A673 (cell line): ENCODE measurements at regions not wholly inside any gene's neighbourhood (a gene's known extent, or its start where the extent isn't known, plus 50 kb on each side); places are given as distances from the start of the nearest gene placed in this dataset.

Source experiments
- BruUV-seq: library from RNA; stranded (reverse); fragments of 400-500 nt; replicated peaks from 2 replicates; lab custom pipeline; 2021; lab: Mats Ljungman, UMichigan
- CTCF ChIA-PET: fragments of 300-600 bp; sonication (Branson Sonifier 250); formaldehyde crosslinking; loops from one replicate; lab custom pipeline; 2022; ENCODE audit warnings: antibody characterized with exemption; lab: Charles Lee
- POLR2A ChIA-PET: fragments of 300-600 bp; sonication (Branson Sonifier 250); formaldehyde crosslinking; loops from one replicate; lab custom pipeline; 2022; ENCODE audit warnings: antibody characterized with exemption; ENCODE audit not compliant: low non-redundant PET; lab: Charles Lee
- DNase-seq: peaks from one replicate; pipeline ENCODE4 v3.0.0-alpha.2; 2015; ENCODE audit warnings: low spot score
- H3K27ac ChIP-seq: fragments of 200-600 bp; sonication (generic); 2 replicates; pipeline ENCODE4 v1.5.1; 2016; ENCODE audit warnings: mixed run types, low read depth, mild to moderate bottlenecking, mixed read lengths, antibody characterized with exemption, low read length; ENCODE audit not compliant: poor library complexity, severe bottlenecking
- H3K27me3 ChIP-seq: fragments of 200-600 bp; sonication (generic); replicated peaks from 2 replicates; pipeline ENCODE4 v1.6.1; 2017; ENCODE audit warnings: mixed run types, low read depth, mild to moderate bottlenecking, mixed read lengths, antibody characterized with exemption, low read length; ENCODE audit not compliant: insufficient read depth, poor library complexity
- H3K36me3 ChIP-seq: fragments of 200-600 bp; sonication (generic); 2 replicates; pipeline ENCODE4 v1.6.1; 2016; ENCODE audit warnings: mixed run types, mild to moderate bottlenecking, mixed read lengths, antibody characterized with exemption, low read length; ENCODE audit not compliant: insufficient read depth, poor library complexity, severe bottlenecking
- H3K4me1 ChIP-seq: fragments of 200-600 bp; sonication (generic); 2 replicates; pipeline ENCODE4 v1.6.1; 2017; ENCODE audit warnings: mixed run types, mild to moderate bottlenecking, mixed read lengths, antibody characterized with exemption, low read length; ENCODE audit not compliant: insufficient read depth, poor library complexity, severe bottlenecking
- H3K4me3 ChIP-seq: fragments of 200-600 bp; sonication (generic); 2 replicates; pipeline ENCODE4 v1.5.1; 2016; ENCODE audit warnings: low read depth, mixed run types, mild to moderate bottlenecking, mixed read lengths, low read length; ENCODE audit not compliant: poor library complexity, severe bottlenecking
- H3K9me3 ChIP-seq: fragments of 200-600 bp; sonication (generic); 2 replicates; pipeline ENCODE4 v1.6.1; 2016; ENCODE audit warnings: mixed run types, low read depth, mild to moderate bottlenecking, mixed read lengths, antibody characterized with exemption, low read length; ENCODE audit not compliant: poor library complexity, severe bottlenecking
- CTCF ChIP-seq: fragments of 300-800, 200-600 bp; sonication (generic); conservative IDR thresholded peaks from 2 replicates; pipeline ENCODE4 v1.5.1; 2017; ENCODE audit warnings: low read depth, mild to moderate bottlenecking, antibody characterized with exemption, low read length, moderate library complexity, mixed read lengths
- EZH2 ChIP-seq: fragments of 200-600 bp; sonication (generic); IDR thresholded peaks from 2 replicates; pipeline ENCODE4 v1.6.1; 2017; ENCODE audit warnings: borderline replicate concordance, low read depth, mild to moderate bottlenecking, mixed read lengths, antibody characterized with exemption, low read length; ENCODE audit not compliant: poor library complexity, severe bottlenecking
- intact Hi-C: fragments of 100-400 bp; cut with micrococcal nuclease; formaldehyde crosslinking; loops from one replicate; pipeline ENCODE4 v1.10.0; 2022; ENCODE audit not compliant: unreplicated experiment

GRCh38 chr5:89105836-89106235 lies 222.9 kb upstream of the MEF2C start:
- H3K4me3 ChIP-seq, result no peak overlapping the region
- intact Hi-C loops, result no loop called here
- no peaks in the 10 kb centered on the region for H3K36me3 ChIP-seq
- BruUV-seq, result no TSS peak
- no peaks in the 10 kb centered on the region for H3K4me1 ChIP-seq
- H3K27ac ChIP-seq, result no peak overlapping the region
- no peaks in the 10 kb centered on the region for H3K27me3 ChIP-seq
- no peaks in the 10 kb centered on the region for H3K9me3 ChIP-seq
- DNase-seq, result no peak
- TF ChIP-seq EZH2 (no peak), CTCF (no peak)
- CTCF ChIA-PET, result no interaction called here
- POLR2A ChIA-PET, result no interaction called here

- intact Hi-C loops, result no loop called here
- no peaks in the 10 kb centered on the region for H3K9me3 ChIP-seq
- H3K27me3 ChIP-seq, result no peaks in the 10 kb centered on the region
- no TSS peak for BruUV-seq
- H3K4me1 ChIP-seq, result no peaks in the 10 kb centered on the region
- H3K4me3 ChIP-seq, result no peak overlapping the region
- no peaks in the 10 kb centered on the region for H3K36me3 ChIP-seq
- ChIA-PET POLR2A (no interaction called here), CTCF (interaction anchor here (0.6 kb wide), 1 partner anchor 9 kb away, joined by 3 read pairs; no protein-coding TSS in a partner anchor)
- no peak for DNase-seq
- TF ChIP-seq CTCF (no peak), EZH2 (no peak)
- no peak overlapping the region for H3K27ac ChIP-seq
Measured at GRCh38 chr5:89105171-89105695, 222.2 kb upstream of the MEF2C start.

GRCh38 chr5:89098199-89098756 lies 215.3 kb upstream of the MEF2C start:
- BruUV-seq, result no TSS peak
- Histone ChIP-seq H3K36me3 (no peaks in the 10 kb centered on the region), H3K4me3 (no peak overlapping the region), H3K27ac (no peak overlapping the region), H3K9me3 (no peaks in the 10 kb centered on the region), H3K27me3 (no peaks in the 10 kb centered on the region), H3K4me1 (no peaks in the 10 kb centered on the region)
- intact Hi-C loops, result no loop called here
- ChIA-PET POLR2A (no interaction called here), CTCF (no interaction called here)
- no peak for DNase-seq
- TF ChIP-seq EZH2 (no peak), CTCF (no peak)
